Smooth muscle cell (in vitro differentiated cells): ENCODE measurements at regions not wholly inside any gene's neighbourhood (a gene's known extent, or its start where the extent isn't known, plus 50 kb on each side); places are given as distances from the start of the nearest gene placed in this dataset.

Experiments used
- DNase-seq: peaks from one replicate; lab custom pipeline; 2025; ENCODE audit not compliant: unreplicated experiment; lab: John Stamatoyannopoulos, UW
- H2AFZ ChIP-seq: fragments of 200-600 bp; sonication (generic); 2 replicates; pipeline ENCODE4 v1.6.0; 2016; ENCODE audit warnings: antibody characterized with exemption, low read depth, mild to moderate bottlenecking
- H3F3A ChIP-seq: fragments of 200-600 bp; sonication (generic); 2 replicates; pipeline ENCODE4 v1.6.0; 2017; ENCODE audit warnings: antibody characterized with exemption, low read depth
- H3K27ac ChIP-seq: fragments of 200-600 bp; sonication (generic); 2 replicates; pipeline ENCODE4 v1.5.1; 2016; ENCODE audit warnings: low read depth, mild to moderate bottlenecking
- H3K27me3 ChIP-seq: fragments of 200-600 bp; sonication (generic); 2 replicates; pipeline ENCODE4 v1.6.1; 2016; ENCODE audit warnings: low read depth, mild to moderate bottlenecking
- H3K36me3 ChIP-seq: fragments of 200-600 bp; sonication (generic); 2 replicates; pipeline ENCODE4 v1.5.1; 2016; ENCODE audit warnings: low read depth
- H3K4me1 ChIP-seq: fragments of 200-600 bp; sonication (generic); 2 replicates; pipeline ENCODE4 v1.5.1; 2016; ENCODE audit warnings: low read depth
- H3K4me2 ChIP-seq: fragments of 200-600 bp; sonication (generic); 2 replicates; pipeline ENCODE4 v1.6.0; 2016; ENCODE audit warnings: mild to moderate bottlenecking
- H3K4me3 ChIP-seq: fragments of 200-600 bp; sonication (generic); 2 replicates; pipeline ENCODE4 v1.5.1; 2016; ENCODE audit warnings: mild to moderate bottlenecking
- H3K79me2 ChIP-seq: fragments of 200-600 bp; sonication (generic); 2 replicates; pipeline ENCODE4 v1.6.0; 2016; ENCODE audit warnings: low read depth, mild to moderate bottlenecking
- H3K9ac ChIP-seq: fragments of 200-600 bp; sonication (generic); 2 replicates; pipeline ENCODE4 v1.6.0; 2016; ENCODE audit warnings: low read depth
- H3K9me3 ChIP-seq: fragments of 200-600 bp; sonication (generic); replicated peaks from 2 replicates; pipeline ENCODE4 v1.5.1; 2016; ENCODE audit warnings: low read depth
- H4K20me1 ChIP-seq: fragments of 200-600 bp; sonication (generic); 2 replicates; pipeline ENCODE4 v1.6.0; 2016; ENCODE audit warnings: low read depth
- WGBS: methylation state at CpG from one replicate; pipeline ENCODE4 v1.1.7; 2016; ENCODE audit warnings: low lambda C conversion rate; 5-methylcytosine and 5-hydroxymethylcytosine counted together
- TF ChIP-seq, protein P1 (sequence below): fragments of 200-600 bp; sonication (generic); IDR thresholded peaks from 2 replicates; pipeline ENCODE4 v1.5.1; 2017; ENCODE audit warnings: borderline replicate concordance, mild to moderate bottlenecking, antibody characterized with exemption; ENCODE audit not compliant: insufficient read depth, poor library complexity, severe bottlenecking

GRCh38 chr6:14658030-14658429 lies 540.5 kb downstream of the CD83 start:
- Histone ChIP-seq H3K4me2 (no peak overlapping the region), H2AFZ (no peak overlapping the region), H4K20me1 (no peaks in the 10 kb centered on the region), H3K27me3 (no peaks in the 10 kb centered on the region), H3K9ac (no peak overlapping the region), H3K36me3 (no peaks in the 10 kb centered on the region), H3K79me2 (no peaks in the 10 kb centered on the region), H3K4me3 (no peak overlapping the region), H3K27ac (no peak overlapping the region), H3K4me1 (peaks cover 19% of the 10 kb centered on the region), H3K9me3 (no peaks in the 10 kb centered on the region), H3F3A (no peaks in the 10 kb centered on the region)
- TF ChIP-seq, protein P1, sequence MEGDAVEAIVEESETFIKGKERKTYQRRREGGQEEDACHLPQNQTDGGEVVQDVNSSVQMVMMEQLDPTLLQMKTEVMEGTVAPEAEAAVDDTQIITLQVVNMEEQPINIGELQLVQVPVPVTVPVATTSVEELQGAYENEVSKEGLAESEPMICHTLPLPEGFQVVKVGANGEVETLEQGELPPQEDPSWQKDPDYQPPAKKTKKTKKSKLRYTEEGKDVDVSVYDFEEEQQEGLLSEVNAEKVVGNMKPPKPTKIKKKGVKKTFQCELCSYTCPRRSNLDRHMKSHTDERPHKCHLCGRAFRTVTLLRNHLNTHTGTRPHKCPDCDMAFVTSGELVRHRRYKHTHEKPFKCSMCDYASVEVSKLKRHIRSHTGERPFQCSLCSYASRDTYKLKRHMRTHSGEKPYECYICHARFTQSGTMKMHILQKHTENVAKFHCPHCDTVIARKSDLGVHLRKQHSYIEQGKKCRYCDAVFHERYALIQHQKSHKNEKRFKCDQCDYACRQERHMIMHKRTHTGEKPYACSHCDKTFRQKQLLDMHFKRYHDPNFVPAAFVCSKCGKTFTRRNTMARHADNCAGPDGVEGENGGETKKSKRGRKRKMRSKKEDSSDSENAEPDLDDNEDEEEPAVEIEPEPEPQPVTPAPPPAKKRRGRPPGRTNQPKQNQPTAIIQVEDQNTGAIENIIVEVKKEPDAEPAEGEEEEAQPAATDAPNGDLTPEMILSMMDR: no peak
- DNase-seq: no peak
- 98% methylated on average over 2 of the region's 2 CpGs for WGBS

GRCh38 chr6:14658886-14659561 lies 541.5 kb downstream of the CD83 start:
- Histone ChIP-seq H3K9ac (no peak overlapping the region), H3K36me3 (no peaks in the 10 kb centered on the region), H3K4me1 (peaks cover 20% of the 10 kb centered on the region), H2AFZ (no peak overlapping the region), H3K27ac (no peak overlapping the region), H3K27me3 (no peaks in the 10 kb centered on the region), H3K4me3 (no peak overlapping the region), H3K79me2 (no peaks in the 10 kb centered on the region), H3F3A (no peaks in the 10 kb centered on the region), H3K4me2 (no peak overlapping the region), H3K9me3 (no peaks in the 10 kb centered on the region), H4K20me1 (no peaks in the 10 kb centered on the region)
- TF ChIP-seq, protein P1: no peak
- DNase-seq: no peak
- 46% methylated on average over 6 of the region's 6 CpGs for WGBS

DNA sequence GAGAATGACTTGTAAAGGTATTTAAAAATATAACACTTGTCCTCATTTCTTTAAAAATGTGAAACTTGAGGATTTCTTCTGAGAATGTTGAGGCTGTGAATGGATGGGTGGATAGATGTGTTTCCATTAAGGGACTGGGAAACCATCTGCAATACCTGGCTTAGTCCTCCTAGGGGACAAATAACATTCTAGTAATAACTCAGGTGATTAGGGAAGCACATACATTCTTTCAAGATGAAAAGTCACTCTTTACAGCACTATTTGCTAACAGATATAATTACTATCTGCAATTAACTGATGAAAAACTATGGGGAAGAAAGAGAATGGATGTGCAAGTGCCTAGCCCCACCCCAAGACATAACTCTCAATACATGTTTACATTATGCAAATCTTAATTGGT lies 542.3 kb downstream of the CD83 start:
- Histone ChIP-seq H3F3A (no peaks in the 10 kb centered on the region), H2AFZ (no peak overlapping the region), H3K27ac (no peak overlapping the region), H3K4me1 (peaks cover 28% of the 10 kb centered on the region), H3K36me3 (no peaks in the 10 kb centered on the region), H3K4me2 (no peak overlapping the region), H3K4me3 (no peak overlapping the region), H4K20me1 (no peaks in the 10 kb centered on the region), H3K9me3 (no peaks in the 10 kb centered on the region), H3K27me3 (no peaks in the 10 kb centered on the region), H3K79me2 (no peaks in the 10 kb centered on the region), H3K9ac (no peak overlapping the region)
- TF ChIP-seq, protein P1: no peak
- no peak for DNase-seq
